ENCODE measurements at regions not wholly inside any gene's neighbourhood (a gene's known extent, or its start where the extent isn't known, plus 50 kb on each side); places are given as distances from the start of the nearest gene placed in this dataset.

GRCh38 chr15:72964135-72964534 is 88.1 kb upstream of the NEO1 start:
- no peak for TF ChIP-seq CTCF (IDR thresholded peaks at IDR 0.05; ENCODE audit: control extremely low read depth, extremely low read depth, low read depth, missing control alignments)
- no peak for DNase-seq (ENCODE audit: extremely low spot score)
- ChIA-PET POLR2A (interaction anchor here (0.7 kb wide), 1 partner anchor 81 kb away, joined by 3 read pairs; no protein-coding TSS in a partner anchor), CTCF (interaction anchor here (1.2 to 1.8 kb wide), 2 partner anchors 10 to 12 kb away, joined by 3 to 4 read pairs; no protein-coding TSS in a partner anchor)

- CTCF ChIA-PET, result no interaction called here
- no peak for TF ChIP-seq CTCF (IDR thresholded peaks at IDR 0.05; ENCODE audit: control extremely low read depth, extremely low read depth, low read depth, missing control alignments)
- DNase-seq (ENCODE audit: extremely low spot score), result no peak
- POLR2A ChIA-PET, result no interaction called here
These were observed 90.1 kb upstream of the NEO1 start for GRCh38 chr15:72962054-72962702.

- CTCF ChIA-PET, result no interaction called here
- no peak for DNase-seq (ENCODE audit: extremely low spot score)
- POLR2A ChIA-PET, result no interaction called here
- no peak for TF ChIP-seq CTCF (IDR thresholded peaks at IDR 0.05; ENCODE audit: control extremely low read depth, extremely low read depth, low read depth, missing control alignments)
These were observed 90.9 kb upstream of the NEO1 start for GRCh38 chr15:72961346-72961745.

- DNase-seq (ENCODE audit: extremely low spot score), result no peak
- CTCF ChIA-PET, result no interaction called here
- TF ChIP-seq CTCF (IDR thresholded peaks at IDR 0.05; ENCODE audit: control extremely low read depth, extremely low read depth, low read depth, missing control alignments), result no peak
- POLR2A ChIA-PET, result no interaction called here
These were observed 93.6 kb upstream of the NEO1 start for GRCh38 chr15:72958634-72959033.

GRCh38 chr15:72953306-72953705 is 99.0 kb upstream of the NEO1 start:
- TF ChIP-seq CTCF (IDR thresholded peaks at IDR 0.05; ENCODE audit: control extremely low read depth, extremely low read depth, low read depth, missing control alignments), result no peak
- POLR2A ChIA-PET, result no interaction called here
- CTCF ChIA-PET, result interaction anchor here (1.1 kb wide), 1 partner anchor 12 kb away, joined by 3 read pairs; no protein-coding TSS in a partner anchor
- no peak for DNase-seq (ENCODE audit: extremely low spot score)

- ChIA-PET POLR2A (no interaction called here), CTCF (interaction anchor here (0.7 to 1.4 kb wide), 2 partner anchors 11 to 13 kb away, joined by 3 read pairs; no protein-coding TSS in a partner anchor)
- no peak for DNase-seq (ENCODE audit: extremely low spot score)
- TF ChIP-seq CTCF (IDR thresholded peaks at IDR 0.05; ENCODE audit: control extremely low read depth, extremely low read depth, low read depth, missing control alignments), result no peak
These were observed 100.1 kb upstream of the NEO1 start for GRCh38 chr15:72952151-72952550.

All from GM10248 (cell line).